K562 (cell line): ENCODE measurements at regions not wholly inside any gene's neighbourhood (a gene's known extent, or its start where the extent isn't known, plus 50 kb on each side); places are given as distances from the start of the nearest gene placed in this dataset.
"Not testable (repeated sequence)": the region's sequence is repeated elsewhere in the genome, so short reads cannot be mapped to it uniquely, and the experiment has no call there.

Experiments
- ATAC-seq: fragments of 200-7000 bp; cut with Tn5 transposase; 3 replicates; pipeline ENCODE4 v1.9.1; 2020; ENCODE audit warnings: moderate library complexity
- BruUV-seq: library from RNA; stranded (reverse); fragments of 400-500 nt; replicated peaks from 2 replicates; lab custom pipeline; 2021; lab: Mats Ljungman, UMichigan
- CTCF ChIA-PET: fragments of 300-600 bp; formaldehyde crosslinking; extraction: SDS; loops from one replicate; lab custom pipeline; 2021; ENCODE audit warnings: low intra/inter-chr PET ratio; lab: Yijun Ruan, JAX
- POLR2A ChIA-PET: fragments of 300-600, 350-650 bp; sonication (Branson Sonifier 250); formaldehyde crosslinking; extraction: SDS; loops from one replicate; lab custom pipeline; 2021; ENCODE audit warnings: antibody characterized with exemption, inconsistent platforms; lab: Yijun Ruan, JAX
- DNase-seq, 4 experiments: peaks; one replicate each; pipeline versions ENCODE4 v3.0.0 to v3.0.0-alpha.2; 2011 to 2018; ENCODE audit warnings: low spot score in 3 of 4, mixed read lengths in 3 of 4; ENCODE audit errors: extremely low read depth in 1 of 4
- FAIRE-seq: peaks from 2 replicates; lab custom pipeline; 2011; peaks lifted over from hg19 to GRCh38; lab: Jason Lieb, UNC
- H2AFZ ChIP-seq: 2 replicates; pipeline ENCODE4 v1.6.0; 2011; ENCODE audit warnings: low read depth, low read length, control low read depth, inconsistent platforms
- H3K27ac ChIP-seq: fragments of 200-600 bp; 3 replicates; pipeline ENCODE4 v1.8.0; 2011; ENCODE audit warnings: low read depth, mild to moderate bottlenecking, control low read depth, inconsistent platforms, low read length, moderate library complexity, mixed read lengths; ENCODE audit errors: extremely low read depth
- H3K27me3 ChIP-seq, 2 experiments: fragments of 300-600 bp in 1 of 2; 2 replicates in 1 of 2; 3 replicates in 1 of 2; pipeline versions ENCODE4 v1.6.0 to v1.8.0; 2011; ENCODE audit warnings: inconsistent platforms in 2 of 2, low read length in 2 of 2, mild to moderate bottlenecking in 1 of 2, mixed read lengths in 1 of 2, moderate library complexity in 1 of 2; ENCODE audit not compliant: control insufficient read depth in 2 of 2, insufficient read depth in 2 of 2
- H3K36me3 ChIP-seq: fragments of 300-600 bp; 3 replicates; pipeline ENCODE4 v1.8.0; 2011; ENCODE audit warnings: mild to moderate bottlenecking, low read length, inconsistent platforms; ENCODE audit not compliant: control insufficient read depth, insufficient read depth
- H3K4me1 ChIP-seq, 2 experiments: fragments of 200-600 bp in 1 of 2; replicated peaks in 1 of 2; 2 replicates in 1 of 2; 3 replicates in 1 of 2; pipeline versions ENCODE4 v1.5.1 to v1.8.0; 2011; ENCODE audit warnings: inconsistent platforms in 2 of 2, low read length in 2 of 2, mild to moderate bottlenecking in 1 of 2, mixed read lengths in 1 of 2, moderate library complexity in 1 of 2; ENCODE audit not compliant: control insufficient read depth in 2 of 2, insufficient read depth in 2 of 2
- H3K4me2 ChIP-seq: 2 replicates; pipeline ENCODE4 v1.6.1; 2011; ENCODE audit warnings: low read length, control low read depth, inconsistent platforms, mixed read lengths; ENCODE audit not compliant: insufficient read depth
- H3K4me3 ChIP-seq: fragments of 200-600 bp; sonication (generic), shearing (Covaris generic); 2 replicates; pipeline ENCODE4 v1.5.1; 2016; ENCODE audit warnings: control low read depth, inconsistent platforms
- H3K79me2 ChIP-seq: fragments of 200-600 bp; 3 replicates; pipeline ENCODE4 v1.8.0; 2011; ENCODE audit warnings: low read length, inconsistent platforms; ENCODE audit not compliant: control insufficient read depth, insufficient read depth
- H3K9ac ChIP-seq, 2 experiments: 2 replicates each; pipeline versions ENCODE4 v1.6.0 to v1.6.1; 2011; ENCODE audit warnings: low read depth in 2 of 2, low read length in 2 of 2, control low read depth in 1 of 2, inconsistent platforms in 1 of 2, mild to moderate bottlenecking in 1 of 2, mixed read lengths in 1 of 2; ENCODE audit not compliant: insufficient read depth in 1 of 2
- H3K9me1 ChIP-seq: one replicate; pipeline ENCODE4 v1.6.0; 2011; ENCODE audit warnings: inconsistent platforms, mild to moderate bottlenecking, low read length, moderate library complexity; ENCODE audit not compliant: control insufficient read depth, insufficient read depth
- H3K9me3 ChIP-seq: replicated peaks from 2 replicates; pipeline ENCODE4 v1.5.1; 2011; ENCODE audit warnings: low read depth, low read length, inconsistent platforms; ENCODE audit not compliant: control insufficient read depth, insufficient read depth
- H4K20me1 ChIP-seq: replicated peaks from 2 replicates; pipeline ENCODE4 v1.6.1; 2011; ENCODE audit warnings: low read length, inconsistent platforms, mixed read lengths; ENCODE audit not compliant: control insufficient read depth, insufficient read depth
- ZNF384 ChIP-seq: IDR thresholded peaks from 2 replicates; pipeline ENCODE4 v1.6.1; 2012; ENCODE audit warnings: low read depth, low read length, improper control_type of control experiment
- WGBS: fragments of 100-300 bp; shearing (Covaris generic); methylation state at CpG from one replicate; pipeline ENCODE4 v1.1.6; 2016; ENCODE audit warnings: low coverage, mixed read lengths; ENCODE audit not compliant: insufficient coverage; ENCODE audit errors: missing lambda C conversion rate; 5-methylcytosine and 5-hydroxymethylcytosine counted together
- in situ Hi-C: fragments of 300-500 bp; cut with MboI; formaldehyde crosslinking; loops from 4 replicates; pipeline ENCODE4 v1.15.0; 2018; ENCODE audit warnings: inconsistent platforms, mixed read lengths
- intact Hi-C: fragments of 100-400 bp; cut with micrococcal nuclease; formaldehyde crosslinking; loops from 2 replicates; pipeline ENCODE4 v1.14.2; 2022
- TF ChIP-seq, protein P1 (sequence below), 3 experiments: IDR thresholded peaks in 2 of 3; conservative IDR thresholded peaks in 1 of 3; 2 replicates each; pipeline ENCODE4 v1.5.1; 2011 to 2012; ENCODE audit warnings: low read length in 3 of 3, mild to moderate bottlenecking in 3 of 3, control low read depth in 2 of 3, improper control_type of control experiment in 1 of 3, inconsistent platforms in 1 of 3, low read depth in 1 of 3, mixed read lengths in 1 of 3, moderate library complexity in 1 of 3; ENCODE audit not compliant: insufficient read depth in 2 of 3

DNA sequence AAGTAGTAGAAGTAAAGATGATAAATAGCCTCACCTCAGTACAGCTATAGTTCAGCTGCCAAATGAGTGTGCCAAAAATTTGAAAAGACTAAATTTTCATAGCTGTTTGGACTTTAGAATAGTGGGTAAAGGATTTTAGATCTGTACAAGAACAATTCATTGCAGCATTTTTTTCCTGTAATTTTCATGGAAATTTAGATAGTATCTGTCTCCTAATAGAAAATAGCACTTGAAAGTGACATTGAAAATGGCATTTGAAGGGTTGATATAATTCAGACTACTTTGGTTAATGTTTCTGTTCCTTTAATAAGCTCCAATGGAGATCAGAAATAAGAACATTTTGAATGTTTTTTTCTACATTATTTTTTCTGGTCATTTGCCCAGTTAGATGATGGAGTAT, 292.7 kb downstream of the ZNF37A start:
- CTCF ChIA-PET, H3K4me3 ChIP-seq, H3K27ac ChIP-seq, DNase-seq, H3K9me3 ChIP-seq, FAIRE-seq, BruUV-seq, H4K20me1 ChIP-seq, H3K27me3 ChIP-seq, in situ Hi-C loops, H3K36me3 ChIP-seq, H3K9ac ChIP-seq, H3K9me1 ChIP-seq, H3K4me1 ChIP-seq, H2AFZ ChIP-seq, intact Hi-C loops, H3K79me2 ChIP-seq, POLR2A ChIA-PET, ATAC-seq, H3K4me2 ChIP-seq: not testable (repeated sequence)

DNA sequence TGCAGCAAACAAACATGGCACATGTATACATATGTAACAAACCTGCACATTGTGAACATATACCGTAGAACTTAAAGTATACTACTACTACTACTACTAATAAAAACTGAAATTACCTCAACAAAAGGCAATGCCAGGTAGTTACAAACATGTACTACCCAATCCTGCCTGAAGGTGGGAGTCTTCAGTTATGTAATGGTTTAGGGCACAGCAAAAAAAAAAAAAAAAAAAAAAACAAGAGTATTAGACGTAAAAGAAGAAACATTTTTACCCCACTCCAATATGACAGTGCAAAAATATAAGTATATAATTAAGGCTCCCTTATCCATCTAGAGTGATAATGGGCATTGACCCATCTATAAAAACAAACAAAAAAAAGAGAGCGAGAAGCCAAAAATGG, 296.6 kb downstream of the ZNF37A start:
- H3K4me3 ChIP-seq, H3K27ac ChIP-seq, intact Hi-C loops, H3K27me3 ChIP-seq, CTCF ChIA-PET, in situ Hi-C loops, FAIRE-seq, H3K9me3 ChIP-seq, H3K4me2 ChIP-seq, BruUV-seq, POLR2A ChIA-PET, H2AFZ ChIP-seq, H3K79me2 ChIP-seq, H3K4me1 ChIP-seq, H3K36me3 ChIP-seq, H4K20me1 ChIP-seq, H3K9me1 ChIP-seq, DNase-seq, H3K9ac ChIP-seq, ATAC-seq: not testable (repeated sequence)
- TF ChIP-seq, protein P1, sequence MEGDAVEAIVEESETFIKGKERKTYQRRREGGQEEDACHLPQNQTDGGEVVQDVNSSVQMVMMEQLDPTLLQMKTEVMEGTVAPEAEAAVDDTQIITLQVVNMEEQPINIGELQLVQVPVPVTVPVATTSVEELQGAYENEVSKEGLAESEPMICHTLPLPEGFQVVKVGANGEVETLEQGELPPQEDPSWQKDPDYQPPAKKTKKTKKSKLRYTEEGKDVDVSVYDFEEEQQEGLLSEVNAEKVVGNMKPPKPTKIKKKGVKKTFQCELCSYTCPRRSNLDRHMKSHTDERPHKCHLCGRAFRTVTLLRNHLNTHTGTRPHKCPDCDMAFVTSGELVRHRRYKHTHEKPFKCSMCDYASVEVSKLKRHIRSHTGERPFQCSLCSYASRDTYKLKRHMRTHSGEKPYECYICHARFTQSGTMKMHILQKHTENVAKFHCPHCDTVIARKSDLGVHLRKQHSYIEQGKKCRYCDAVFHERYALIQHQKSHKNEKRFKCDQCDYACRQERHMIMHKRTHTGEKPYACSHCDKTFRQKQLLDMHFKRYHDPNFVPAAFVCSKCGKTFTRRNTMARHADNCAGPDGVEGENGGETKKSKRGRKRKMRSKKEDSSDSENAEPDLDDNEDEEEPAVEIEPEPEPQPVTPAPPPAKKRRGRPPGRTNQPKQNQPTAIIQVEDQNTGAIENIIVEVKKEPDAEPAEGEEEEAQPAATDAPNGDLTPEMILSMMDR (IDR thresholded peaks at IDR 0.05 in 2 of 3, conservative IDR thresholded peaks at IDR 0.05 in 1 of 3; ENCODE audit: insufficient read depth in 2 of 3, low read depth in 1 of 3, low read length in 3 of 3): peak in 1 of 3 experiments; percentile 22; a peak in 2 of 6 replicates
- TF ChIP-seq ZNF384: peak; percentile 86
- 0% methylated on average over 1 of the region's 3 CpGs for WGBS

DNA sequence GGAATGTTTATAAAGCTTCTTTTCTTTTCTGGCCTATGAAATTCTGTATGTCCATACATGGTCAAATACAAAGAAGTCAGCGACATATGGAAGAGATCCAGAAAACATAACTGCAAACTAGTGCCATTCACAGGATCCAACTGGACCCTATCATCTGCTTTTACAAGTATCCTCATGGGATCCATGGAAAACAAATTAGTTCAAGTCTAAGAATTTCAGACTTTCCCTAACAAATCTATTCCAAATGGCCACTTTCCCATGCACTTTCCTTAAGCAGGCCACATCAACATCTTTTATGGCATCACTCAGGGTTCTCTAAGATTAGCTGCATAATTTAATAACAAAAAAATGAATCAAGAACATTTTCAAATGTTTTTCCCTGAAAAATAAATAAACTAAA, 301.3 kb downstream of the ZNF37A start:
- H3K4me1 ChIP-seq, H2AFZ ChIP-seq, H3K4me3 ChIP-seq, H3K9me3 ChIP-seq, BruUV-seq, intact Hi-C loops, ATAC-seq, H3K27ac ChIP-seq, CTCF ChIA-PET, H3K27me3 ChIP-seq, in situ Hi-C loops, H3K79me2 ChIP-seq, DNase-seq, H4K20me1 ChIP-seq, H3K9me1 ChIP-seq, H3K4me2 ChIP-seq, H3K9ac ChIP-seq, H3K36me3 ChIP-seq, POLR2A ChIA-PET, FAIRE-seq: not testable (repeated sequence)
- no CpG with 5 or more reads among the region's 1 CpG for WGBS
